Osteocyte (in vitro differentiated cells): ENCODE measurements at regions not wholly inside any gene's neighbourhood (a gene's known extent, or its start where the extent isn't known, plus 50 kb on each side); places are given as distances from the start of the nearest gene placed in this dataset.

Experiments used
- DNase-seq: peaks from one replicate; pipeline ENCODE4 v3.0.0; 2021; ENCODE audit warnings: mixed read lengths; ENCODE audit not compliant: unreplicated experiment; ENCODE audit errors: extremely low spot score
- H3K27ac Mint-ChIP-seq: one replicate; pipeline ENCODE4 v1.8.0; 2021; ENCODE audit warnings: mild to moderate bottlenecking, mixed read lengths; ENCODE audit not compliant: unreplicated experiment
- H3K27me3 Mint-ChIP-seq: one replicate; pipeline ENCODE4 v1.8.0; 2021; ENCODE audit warnings: mixed read lengths; ENCODE audit not compliant: unreplicated experiment
- H3K36me3 Mint-ChIP-seq: one replicate; pipeline ENCODE4 v1.8.0; 2021; ENCODE audit warnings: mixed read lengths; ENCODE audit not compliant: unreplicated experiment
- H3K4me1 Mint-ChIP-seq: one replicate; pipeline ENCODE4 v1.8.0; 2021; ENCODE audit warnings: mixed read lengths; ENCODE audit not compliant: unreplicated experiment
- H3K4me3 Mint-ChIP-seq: one replicate; pipeline ENCODE4 v1.8.0; 2021; ENCODE audit warnings: mild to moderate bottlenecking, moderate library complexity, mixed read lengths; ENCODE audit not compliant: unreplicated experiment
- H3K9me3 Mint-ChIP-seq: one replicate; pipeline ENCODE4 v1.8.0; 2021; ENCODE audit warnings: mixed read lengths; ENCODE audit not compliant: unreplicated experiment
- TF ChIP-seq, protein P1 (sequence below): fragments of 200-600 bp; sonication (generic); IDR thresholded peaks from 2 replicates; pipeline ENCODE4 v1.5.0; 2021; ENCODE audit warnings: antibody characterized with exemption, mild to moderate bottlenecking, moderate library complexity

DNA sequence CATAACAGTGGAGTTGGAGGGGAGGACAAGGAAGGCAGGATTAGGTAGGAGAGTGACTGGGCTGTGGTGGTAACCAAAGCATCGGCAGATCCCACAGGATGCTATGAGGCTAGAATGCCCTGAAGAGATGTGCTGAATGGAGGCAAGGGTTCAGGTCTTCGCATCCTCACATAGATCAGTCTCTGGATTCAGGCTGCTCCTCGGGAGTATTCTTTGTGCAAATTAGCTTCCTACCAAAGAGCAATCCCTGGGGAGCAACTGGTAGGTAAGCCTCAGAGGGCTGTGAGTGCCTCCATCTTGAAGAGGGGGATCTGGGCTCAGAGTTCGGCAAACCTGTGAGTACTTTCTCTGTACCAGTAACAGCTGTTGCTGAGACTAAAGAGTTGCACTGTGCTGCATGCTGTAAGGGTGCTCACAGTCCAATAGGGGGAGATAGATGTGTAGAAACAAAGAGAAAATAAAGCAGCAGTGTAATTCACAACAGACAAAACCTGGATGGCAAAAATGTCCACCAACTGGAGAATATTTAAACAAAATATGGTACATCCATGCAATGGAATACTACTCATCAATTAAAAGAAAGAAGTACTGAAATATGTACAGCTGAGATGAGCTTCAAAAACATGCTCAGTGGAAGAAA, 322.4 kb upstream of the DEPDC1 start:
- H3K9me3 Mint-ChIP-seq = no peaks in the 10 kb centered on the region
- H3K36me3 Mint-ChIP-seq = no peaks in the 10 kb centered on the region
- no peaks in the 10 kb centered on the region for H3K27me3 Mint-ChIP-seq
- H3K4me3 Mint-ChIP-seq = no peak overlapping the region
- no peaks in the 10 kb centered on the region for H3K4me1 Mint-ChIP-seq
- DNase-seq = no peak
- H3K27ac Mint-ChIP-seq = no peak overlapping the region
- TF ChIP-seq, protein P1, sequence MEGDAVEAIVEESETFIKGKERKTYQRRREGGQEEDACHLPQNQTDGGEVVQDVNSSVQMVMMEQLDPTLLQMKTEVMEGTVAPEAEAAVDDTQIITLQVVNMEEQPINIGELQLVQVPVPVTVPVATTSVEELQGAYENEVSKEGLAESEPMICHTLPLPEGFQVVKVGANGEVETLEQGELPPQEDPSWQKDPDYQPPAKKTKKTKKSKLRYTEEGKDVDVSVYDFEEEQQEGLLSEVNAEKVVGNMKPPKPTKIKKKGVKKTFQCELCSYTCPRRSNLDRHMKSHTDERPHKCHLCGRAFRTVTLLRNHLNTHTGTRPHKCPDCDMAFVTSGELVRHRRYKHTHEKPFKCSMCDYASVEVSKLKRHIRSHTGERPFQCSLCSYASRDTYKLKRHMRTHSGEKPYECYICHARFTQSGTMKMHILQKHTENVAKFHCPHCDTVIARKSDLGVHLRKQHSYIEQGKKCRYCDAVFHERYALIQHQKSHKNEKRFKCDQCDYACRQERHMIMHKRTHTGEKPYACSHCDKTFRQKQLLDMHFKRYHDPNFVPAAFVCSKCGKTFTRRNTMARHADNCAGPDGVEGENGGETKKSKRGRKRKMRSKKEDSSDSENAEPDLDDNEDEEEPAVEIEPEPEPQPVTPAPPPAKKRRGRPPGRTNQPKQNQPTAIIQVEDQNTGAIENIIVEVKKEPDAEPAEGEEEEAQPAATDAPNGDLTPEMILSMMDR = peak; percentile 38

DNA sequence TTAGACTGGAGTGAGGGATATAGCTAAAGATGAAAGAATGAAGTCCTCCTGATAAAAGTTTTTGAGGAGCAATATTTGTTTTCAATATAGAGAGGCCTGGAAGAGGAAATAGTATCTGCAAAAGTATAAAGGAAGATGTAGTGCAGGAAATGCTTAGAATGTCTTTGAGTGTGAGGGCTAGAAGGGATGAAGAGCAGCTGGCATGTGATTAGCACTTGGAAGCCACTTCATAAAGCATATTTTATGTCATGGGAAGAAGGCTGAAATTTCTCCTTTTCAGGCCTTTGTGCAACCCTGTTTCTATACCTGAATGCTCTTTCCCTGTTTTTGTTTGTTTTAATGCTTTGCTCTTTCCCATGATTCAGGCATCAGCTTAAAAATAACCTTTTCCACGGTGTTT, 323.3 kb upstream of the DEPDC1 start:
- TF ChIP-seq, protein P1 = no peak
- Mint-ChIP-seq H3K27me3 (no peaks in the 10 kb centered on the region), H3K4me3 (no peak overlapping the region), H3K9me3 (no peaks in the 10 kb centered on the region), H3K4me1 (no peaks in the 10 kb centered on the region), H3K36me3 (no peaks in the 10 kb centered on the region), H3K27ac (no peak overlapping the region)
- no peak for DNase-seq

DNA sequence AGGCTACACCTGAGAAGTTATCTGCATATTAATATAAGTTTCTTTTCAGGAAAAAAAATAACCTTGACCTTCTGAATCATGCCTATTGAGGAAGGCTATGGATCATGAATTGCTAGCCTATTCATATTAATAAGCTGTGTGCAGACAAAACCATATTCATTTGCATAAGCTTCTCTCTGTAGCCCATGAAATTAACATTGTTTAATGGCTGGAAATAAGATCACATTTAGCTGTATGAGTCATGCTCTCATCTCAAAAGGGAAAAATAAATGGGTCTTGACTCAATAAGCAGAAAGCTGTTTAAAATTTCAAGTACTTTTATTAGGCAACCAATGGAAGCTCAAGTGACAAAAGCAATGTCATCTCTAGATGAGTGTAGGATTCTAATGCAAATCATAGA, 330.0 kb upstream of the DEPDC1 start:
- Mint-ChIP-seq H3K4me3 (no peak overlapping the region), H3K27me3 (no peaks in the 10 kb centered on the region), H3K9me3 (peaks cover 20% of the 10 kb centered on the region), H3K36me3 (no peaks in the 10 kb centered on the region), H3K4me1 (no peaks in the 10 kb centered on the region), H3K27ac (no peak overlapping the region)
- TF ChIP-seq, protein P1 = no peak
- no peak for DNase-seq

DNA sequence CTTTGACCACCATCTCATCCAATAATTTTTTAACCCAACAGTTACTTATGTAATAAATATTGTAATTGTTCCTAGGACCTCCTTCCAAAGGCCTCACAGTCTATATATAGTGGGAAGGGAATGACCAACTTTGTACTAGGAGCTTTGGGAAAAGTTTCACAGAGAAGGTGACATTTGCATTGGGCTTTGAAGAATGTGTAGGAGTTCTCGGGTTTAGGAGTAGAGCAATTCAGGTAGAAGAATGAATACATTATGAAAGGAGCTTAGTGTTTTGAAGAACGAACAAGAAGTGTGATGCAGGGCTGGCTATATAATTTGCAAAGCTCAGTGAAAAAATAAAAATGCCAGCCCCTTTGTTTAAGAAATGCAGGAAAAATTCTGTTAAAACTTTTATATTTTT, 330.4 kb upstream of the DEPDC1 start:
- no peak for DNase-seq
- TF ChIP-seq, protein P1 = no peak
- no peaks in the 10 kb centered on the region for H3K4me1 Mint-ChIP-seq
- H3K9me3 Mint-ChIP-seq = peaks cover 21% of the 10 kb centered on the region
- no peaks in the 10 kb centered on the region for H3K27me3 Mint-ChIP-seq
- H3K36me3 Mint-ChIP-seq = no peaks in the 10 kb centered on the region
- no peak overlapping the region for H3K4me3 Mint-ChIP-seq
- no peak overlapping the region for H3K27ac Mint-ChIP-seq

DNA sequence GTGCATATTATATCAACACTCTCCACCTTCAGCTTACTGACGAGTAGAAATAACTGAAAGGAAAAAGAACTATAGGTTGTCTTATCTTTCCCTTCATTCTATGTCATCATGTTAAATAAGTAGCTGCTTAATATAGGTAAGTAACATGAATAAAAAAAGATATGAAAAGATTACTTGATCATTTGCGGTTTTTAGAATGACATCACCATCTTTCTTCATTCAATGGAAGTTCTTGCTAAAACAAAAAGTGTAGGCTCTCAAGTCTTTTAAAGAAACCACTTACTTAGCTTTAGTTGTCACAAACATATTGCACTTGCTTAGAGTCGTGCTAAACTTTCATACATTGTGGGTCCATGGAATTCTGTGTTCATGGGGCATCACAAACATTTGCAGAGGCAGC, 331.1 kb upstream of the DEPDC1 start:
- H3K27ac Mint-ChIP-seq = no peak overlapping the region

More for the DNA sequence above, 331.1 kb upstream of the DEPDC1 start:
- no peak for DNase-seq
- TF ChIP-seq, protein P1 = no peak
- Mint-ChIP-seq H3K4me1 (no peaks in the 10 kb centered on the region), H3K27me3 (no peaks in the 10 kb centered on the region), H3K4me3 (no peak overlapping the region), H3K36me3 (no peaks in the 10 kb centered on the region), H3K9me3 (peaks cover 21% of the 10 kb centered on the region)
